SH-SY5Y (cell line): ENCODE measurements at regions not wholly inside any gene's neighbourhood (a gene's known extent, or its start where the extent isn't known, plus 50 kb on each side); places are given as distances from the start of the nearest gene placed in this dataset.

ENCODE experiments used
- GATA2 ChIP-seq: IDR thresholded peaks from 2 replicates; pipeline ENCODE4 v1.6.1; 2011; ENCODE audit warnings: mild to moderate bottlenecking, low read depth, low read length
- GATA3 ChIP-seq: IDR thresholded peaks from 2 replicates; pipeline ENCODE4 v1.6.1; 2011; ENCODE audit warnings: low read depth, mild to moderate bottlenecking, low read length, moderate library complexity

DNA sequence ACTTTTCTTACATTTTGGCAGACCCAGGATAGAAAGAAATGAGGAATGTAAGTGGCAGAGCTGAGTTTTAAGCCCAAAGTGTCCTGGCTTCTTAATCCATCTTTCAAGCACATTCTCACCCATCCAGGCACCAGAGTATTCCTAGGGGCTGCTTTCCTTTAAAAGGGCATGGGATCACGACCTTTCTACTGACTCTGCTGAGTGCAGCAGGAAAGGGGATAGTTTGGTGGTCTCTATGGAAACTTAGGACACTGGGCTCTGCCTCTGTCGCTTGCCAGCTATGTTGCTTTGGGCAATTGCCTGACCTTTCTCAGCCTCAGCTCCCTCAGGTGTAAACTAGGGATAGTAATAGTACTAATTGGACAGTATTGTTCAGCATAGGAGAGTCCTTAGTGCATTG is 458.4 kb downstream of the PDCD6IP start:
- no peak for TF ChIP-seq GATA2
- no peak for TF ChIP-seq GATA3
